ACC112 (cell line): ENCODE measurements at regions not wholly inside any gene's neighbourhood (a gene's known extent, or its start where the extent isn't known, plus 50 kb on each side); places are given as distances from the start of the nearest gene placed in this dataset.
"Not testable (repeated sequence)": the region's sequence is repeated elsewhere in the genome, so short reads cannot be mapped to it uniquely, and the experiment has no call there.

Experiments used
- H2AFZ ChIP-seq: fragments of 200-600 bp; sonication (generic); one replicate; pipeline ENCODE4 v1.6.0; 2017; ENCODE audit warnings: antibody characterized with exemption, low read length; ENCODE audit not compliant: unreplicated experiment
- H3K27ac ChIP-seq: fragments of 200-600 bp; sonication (generic); 2 replicates; pipeline ENCODE4 v1.5.1; 2014; ENCODE audit warnings: low read depth, mild to moderate bottlenecking, antibody characterized with exemption, low read length, moderate library complexity
- H3K27me3 ChIP-seq: fragments of 200-600 bp; sonication (generic); 2 replicates; pipeline ENCODE4 v1.6.1; 2014; ENCODE audit warnings: mild to moderate bottlenecking, antibody characterized with exemption, low read length, moderate library complexity, mixed read lengths; ENCODE audit not compliant: insufficient read depth
- H3K36me3 ChIP-seq: fragments of 200-600 bp; sonication (generic); 2 replicates; pipeline ENCODE4 v1.6.1; 2016; ENCODE audit warnings: mild to moderate bottlenecking, antibody characterized with exemption, low read length, moderate library complexity, mixed read lengths; ENCODE audit not compliant: insufficient read depth
- H3K4me1 ChIP-seq: fragments of 200-600 bp; sonication (generic); one replicate; pipeline ENCODE4 v1.6.1; 2016; ENCODE audit warnings: low read length, mixed read lengths; ENCODE audit not compliant: insufficient read depth, unreplicated experiment, control insufficient read depth
- H3K4me3 ChIP-seq: fragments of 200-600 bp; sonication (generic); 2 replicates; pipeline ENCODE4 v1.5.1; 2014; ENCODE audit warnings: mild to moderate bottlenecking, low read depth, low read length
- H3K79me2 ChIP-seq: fragments of 200-600 bp; sonication (generic); one replicate; pipeline ENCODE4 v1.6.0; 2016; ENCODE audit warnings: low read length; ENCODE audit not compliant: control insufficient read depth, unreplicated experiment, insufficient read depth

- H3K4me1 ChIP-seq, H3K27ac ChIP-seq, H3K79me2 ChIP-seq, H2AFZ ChIP-seq, H3K36me3 ChIP-seq, H3K4me3 ChIP-seq, H3K27me3 ChIP-seq: not testable (repeated sequence)
Observed at GRCh38 chr14:105672450-105673200, 146.2 kb downstream of the TMEM121 start.

GRCh38 chr14:105675433-105675832, 149.1 kb downstream of the TMEM121 start:
- not testable (repeated sequence) for H3K4me3 ChIP-seq, H3K36me3 ChIP-seq, H3K27me3 ChIP-seq, H3K4me1 ChIP-seq, H3K79me2 ChIP-seq, H3K27ac ChIP-seq, H2AFZ ChIP-seq

GRCh38 chr14:105675905-105676670, 149.7 kb downstream of the TMEM121 start:
- not testable (repeated sequence) for H3K4me3 ChIP-seq, H3K36me3 ChIP-seq, H3K27ac ChIP-seq, H3K27me3 ChIP-seq, H3K79me2 ChIP-seq, H3K4me1 ChIP-seq, H2AFZ ChIP-seq

GRCh38 chr14:105678057-105678456, 151.7 kb downstream of the TMEM121 start:
- H3K4me1 ChIP-seq, H3K27ac ChIP-seq, H3K27me3 ChIP-seq, H2AFZ ChIP-seq, H3K79me2 ChIP-seq, H3K4me3 ChIP-seq, H3K36me3 ChIP-seq: not testable (repeated sequence)

- not testable (repeated sequence) for H3K36me3 ChIP-seq, H3K4me1 ChIP-seq, H2AFZ ChIP-seq, H3K27ac ChIP-seq, H3K4me3 ChIP-seq, H3K79me2 ChIP-seq, H3K27me3 ChIP-seq
Observed at GRCh38 chr14:105678996-105679958, 152.9 kb downstream of the TMEM121 start.

DNA sequence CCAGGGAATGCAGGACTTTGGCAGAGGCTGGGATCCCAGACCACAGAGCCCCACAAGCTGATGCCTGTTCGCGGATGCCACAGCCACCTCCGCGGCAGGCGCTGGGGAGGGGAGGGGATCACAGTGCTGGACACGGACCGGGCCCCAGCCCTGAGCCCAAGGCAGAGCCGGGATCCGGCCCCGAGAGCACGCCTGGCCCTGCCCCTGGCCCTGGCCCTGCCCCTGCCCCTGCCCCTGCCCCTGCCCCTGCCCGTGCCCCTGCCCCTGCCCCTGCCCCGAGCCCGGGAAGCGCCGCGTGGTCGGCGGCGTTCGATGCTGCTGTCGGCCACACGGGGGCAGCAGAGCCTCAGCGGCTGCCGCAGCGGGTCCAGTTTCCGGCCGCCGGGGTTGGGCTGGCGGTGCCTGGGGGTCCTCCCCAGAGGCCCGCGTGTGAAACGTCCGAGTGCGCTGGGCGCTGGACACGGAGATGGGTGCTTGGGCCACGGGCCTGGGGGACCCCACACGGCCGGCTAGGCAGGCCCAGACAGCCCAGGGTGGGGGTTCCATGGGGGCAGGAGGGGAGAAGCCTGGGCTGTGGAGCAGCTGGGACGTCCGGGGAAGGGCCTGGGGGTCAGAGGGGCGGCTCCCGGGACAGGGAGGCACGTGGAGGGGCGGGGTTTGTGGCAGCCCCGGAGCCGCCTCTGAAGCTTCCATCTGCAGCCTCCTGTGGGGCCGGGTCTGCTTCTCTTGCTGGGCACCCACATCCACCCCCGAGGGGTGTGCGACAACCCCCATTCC, 153.8 kb downstream of the TMEM121 start:
- H3K79me2 ChIP-seq, H3K27ac ChIP-seq, H3K27me3 ChIP-seq, H3K36me3 ChIP-seq, H2AFZ ChIP-seq, H3K4me3 ChIP-seq, H3K4me1 ChIP-seq: not testable (repeated sequence)

DNA sequence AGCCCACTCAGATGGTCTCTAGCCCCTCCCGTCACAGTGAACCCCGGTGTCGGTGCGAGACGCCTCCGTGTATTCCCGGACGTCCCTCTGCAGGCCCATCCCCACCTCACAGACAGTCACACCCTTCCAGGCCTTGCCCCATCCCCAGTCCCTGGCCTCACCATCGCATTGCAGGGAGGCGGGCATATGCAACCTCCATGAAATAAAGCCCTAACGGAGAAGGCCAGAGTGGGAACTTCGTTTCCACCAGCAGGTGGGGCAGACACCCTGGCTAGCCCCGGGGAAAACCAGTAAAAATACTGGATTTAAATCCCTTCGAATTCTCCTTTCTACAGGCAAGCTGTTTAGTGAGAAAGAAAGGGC, 154.3 kb downstream of the TMEM121 start:
- H3K36me3 ChIP-seq, H3K27ac ChIP-seq, H3K79me2 ChIP-seq, H3K4me1 ChIP-seq, H3K27me3 ChIP-seq, H3K4me3 ChIP-seq, H2AFZ ChIP-seq: not testable (repeated sequence)

GRCh38 chr14:105681606-105682185, 155.3 kb downstream of the TMEM121 start:
- not testable (repeated sequence) for H2AFZ ChIP-seq, H3K27ac ChIP-seq, H3K4me1 ChIP-seq, H3K4me3 ChIP-seq, H3K27me3 ChIP-seq, H3K79me2 ChIP-seq, H3K36me3 ChIP-seq

DNA sequence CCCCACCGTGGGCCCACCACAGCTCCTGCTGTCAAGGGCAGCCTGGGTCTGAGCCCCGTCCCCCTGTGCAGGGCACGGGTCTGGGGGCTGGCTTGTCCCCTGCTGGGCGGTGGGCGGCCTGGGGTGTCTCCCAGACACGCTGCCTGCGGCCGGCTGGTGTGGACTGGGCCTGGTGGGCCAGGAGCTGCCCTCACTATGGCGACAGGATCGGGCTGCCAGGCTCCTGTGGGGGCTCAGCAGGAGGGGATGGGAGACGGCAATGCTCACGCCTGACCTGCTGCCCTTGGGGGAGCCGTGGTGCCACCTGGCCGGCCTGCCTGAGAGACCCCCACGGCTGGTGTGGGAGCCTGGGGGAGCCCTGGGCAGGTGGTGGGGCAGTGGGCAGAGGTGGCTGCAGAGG, 156.1 kb downstream of the TMEM121 start:
- not testable (repeated sequence) for H3K4me1 ChIP-seq, H3K79me2 ChIP-seq, H3K4me3 ChIP-seq, H3K27ac ChIP-seq, H2AFZ ChIP-seq, H3K27me3 ChIP-seq, H3K36me3 ChIP-seq

DNA sequence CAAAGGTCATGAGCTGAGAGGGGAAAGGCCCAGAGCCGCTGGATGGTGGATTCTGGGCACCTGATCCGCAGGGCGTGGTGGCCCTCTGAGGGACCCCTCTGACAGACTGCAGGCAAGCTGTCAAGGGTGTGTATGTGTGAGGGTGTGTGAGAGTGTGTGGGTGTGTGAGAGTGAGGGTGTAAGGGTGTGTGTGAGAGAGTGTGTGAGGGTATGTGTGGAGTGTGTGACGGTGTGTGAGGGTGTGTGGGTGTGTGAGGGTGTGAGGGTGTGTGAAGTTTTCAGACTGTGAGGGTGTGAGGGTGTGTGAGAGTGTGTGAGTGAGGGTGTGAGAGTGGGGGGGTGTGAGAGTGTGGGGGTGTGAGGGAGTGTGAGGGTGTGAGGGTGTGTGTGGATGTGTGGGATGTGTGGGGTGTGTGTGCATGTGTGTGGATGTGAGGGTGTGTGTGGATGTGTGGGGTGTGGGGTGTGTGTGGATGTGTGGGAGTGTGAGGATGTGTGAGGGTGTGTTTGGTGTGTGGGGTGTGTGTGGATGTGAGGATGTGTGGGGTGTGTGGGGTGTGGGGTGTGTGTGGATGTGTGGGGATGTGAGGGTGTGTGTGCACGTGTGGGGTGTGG, 156.7 kb downstream of the TMEM121 start:
- Histone ChIP-seq H3K4me1 (no peaks in the 10 kb centered on the region), H3K27me3 (no peaks in the 10 kb centered on the region), H2AFZ (no peak overlapping the region), H3K27ac (no peak overlapping the region), H3K4me3 (no peak overlapping the region), H3K36me3 (no peaks in the 10 kb centered on the region), H3K79me2 (no peaks in the 10 kb centered on the region)
